Right atrium auricular region (tissue), 2 donors: ENCODE measurements at regions not wholly inside any gene's neighbourhood (a gene's known extent, or its start where the extent isn't known, plus 50 kb on each side); places are given as distances from the start of the nearest gene placed in this dataset.

ENCODE experiments used
- DNase-seq: peaks from one replicate; pipeline ENCODE4 v3.0.0-alpha.2; 2019; ENCODE audit warnings: low spot score
- H3K27ac ChIP-seq, 2 donors: fragments of 200-600 bp; sonication (generic); 1 replicate in 1 of 2; 2 replicates in 1 of 2; pipeline ENCODE4 v1.5.1; 2016 to 2019
- H3K27me3 ChIP-seq, 2 donors: fragments of 200-600 bp; sonication (generic); one replicate each; pipeline versions ENCODE4 v1.5.1 to v1.6.0; 2017 to 2019
- H3K36me3 ChIP-seq: fragments of 200-600 bp; sonication (generic); one replicate; pipeline ENCODE4 v1.5.1; 2016
- H3K4me1 ChIP-seq, 2 donors: fragments of 200-600 bp; sonication (generic); one replicate each; pipeline versions ENCODE4 v1.5.1 to v1.6.0; 2017 to 2019
- H3K4me3 ChIP-seq, 2 donors: fragments of 200-600 bp; sonication (generic); 1 replicate in 1 of 2; 2 replicates in 1 of 2; pipeline ENCODE4 v1.5.1; 2017 to 2019; ENCODE audit warnings: mild to moderate bottlenecking in 1 of 2, moderate library complexity in 1 of 2
- H3K9me3 ChIP-seq, 2 donors: fragments of 200-600 bp; sonication (generic); one replicate each; pipeline ENCODE4 v1.5.1; 2019
- CTCF ChIP-seq, 2 donors: fragments of 200-600 bp; sonication (generic); IDR thresholded peaks; one replicate each; pipeline ENCODE4 v1.5.1; 2019; ENCODE audit warnings: antibody characterized with exemption in 2 of 2

DNA sequence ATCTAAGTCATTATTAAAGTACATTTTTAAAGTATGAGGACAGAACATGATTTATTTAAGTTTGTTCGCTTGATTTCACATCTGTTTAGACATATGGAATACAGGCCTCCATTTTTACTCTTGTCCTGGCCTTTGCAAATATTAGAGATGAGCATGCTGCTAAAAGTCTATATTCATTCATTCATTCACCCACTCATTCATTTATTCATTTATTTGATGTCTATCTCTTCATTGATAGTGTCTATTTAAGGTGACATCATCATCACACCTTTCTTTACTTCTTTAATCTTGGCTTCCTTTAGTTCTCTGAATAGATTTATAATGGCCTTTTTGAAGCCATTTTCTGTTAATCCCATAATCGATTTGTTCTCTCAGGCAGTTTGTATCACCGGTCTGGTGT lies 68.0 kb downstream of the THNSL1 start:
- Histone ChIP-seq H3K4me1 (peaks cover 0 to 18% of the 10 kb centered on the region in 2 donors), H3K36me3 (no peaks in the 10 kb centered on the region), H3K27me3 (no peaks in the 10 kb centered on the region), H3K27ac (no peak overlapping the region), H3K9me3 (no peaks in the 10 kb centered on the region), H3K4me3 (no peak overlapping the region)
- DNase-seq: no peak
- TF ChIP-seq CTCF (IDR thresholded peaks at IDR 0.05): no peak

GRCh38 chr10:25094590-25094989 lies 78.2 kb downstream of the THNSL1 start:
- H3K4me1 ChIP-seq: no peaks in the 10 kb centered on the region
- no peak for TF ChIP-seq CTCF (IDR thresholded peaks at IDR 0.05)
- H3K9me3 ChIP-seq: peaks cover 0 to 27% of the 10 kb centered on the region in 2 donors
- H3K27ac ChIP-seq: no peak overlapping the region
- no peak overlapping the region for H3K4me3 ChIP-seq
- no peaks in the 10 kb centered on the region for H3K27me3 ChIP-seq
- DNase-seq: no peak
- no peaks in the 10 kb centered on the region for H3K36me3 ChIP-seq

DNA sequence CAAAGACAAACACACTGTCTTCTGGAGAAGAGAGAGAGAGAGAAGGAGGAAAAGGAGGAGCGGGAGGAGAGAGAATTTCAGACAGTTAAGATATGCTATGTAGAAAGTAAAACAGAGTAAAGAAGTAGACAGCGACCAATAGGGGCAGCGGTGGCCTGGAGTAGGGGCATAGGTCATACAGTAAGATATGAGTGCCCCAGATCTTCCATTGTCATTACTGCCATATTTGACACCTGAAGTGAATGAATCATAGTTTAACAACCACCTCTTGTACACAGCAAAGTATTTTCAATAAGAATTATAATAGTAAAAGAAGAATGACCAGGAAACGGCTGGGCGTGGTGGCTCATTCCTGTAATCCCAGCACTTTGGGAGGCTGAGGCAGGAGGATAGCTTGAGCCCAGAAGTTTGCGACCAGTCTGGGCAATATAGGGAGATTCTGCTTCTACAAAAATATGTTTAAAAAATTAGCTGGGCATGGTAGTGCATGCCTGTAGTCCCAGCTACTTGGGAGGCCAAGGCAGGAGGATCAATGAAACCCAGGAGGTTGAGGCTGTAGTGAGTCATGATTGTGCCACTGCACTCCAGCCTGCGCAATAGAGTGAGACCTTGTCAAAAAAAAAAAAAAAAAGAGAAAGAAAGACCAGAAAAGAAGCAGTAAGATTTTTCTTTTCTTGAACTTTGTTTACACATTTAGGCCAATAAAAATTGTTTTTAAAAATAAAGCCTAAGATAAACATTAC lies 77.0 kb upstream of the GPR158 start:
- no peak overlapping the region for H3K27ac ChIP-seq
- TF ChIP-seq CTCF (IDR thresholded peaks at IDR 0.05): no peak
- H3K36me3 ChIP-seq: no peaks in the 10 kb centered on the region
- H3K9me3 ChIP-seq: peaks cover 0 to 22% of the 10 kb centered on the region in 2 donors
- H3K4me3 ChIP-seq: no peak overlapping the region
- no peak for DNase-seq
- H3K27me3 ChIP-seq: no peaks in the 10 kb centered on the region
- no peaks in the 10 kb centered on the region for H3K4me1 ChIP-seq

- Histone ChIP-seq H3K9me3 (peaks cover 0 to 1% of the 10 kb centered on the region in 2 donors), H3K36me3 (no peaks in the 10 kb centered on the region), H3K27ac (no peak overlapping the region), H3K4me1 (no peaks in the 10 kb centered on the region), H3K27me3 (no peaks in the 10 kb centered on the region), H3K4me3 (no peak overlapping the region)
- no peak for TF ChIP-seq CTCF (IDR thresholded peaks at IDR 0.05)
- no peak for DNase-seq
Measured at GRCh38 chr10:25100141-25100540, 74.7 kb upstream of the GPR158 start.

DNA sequence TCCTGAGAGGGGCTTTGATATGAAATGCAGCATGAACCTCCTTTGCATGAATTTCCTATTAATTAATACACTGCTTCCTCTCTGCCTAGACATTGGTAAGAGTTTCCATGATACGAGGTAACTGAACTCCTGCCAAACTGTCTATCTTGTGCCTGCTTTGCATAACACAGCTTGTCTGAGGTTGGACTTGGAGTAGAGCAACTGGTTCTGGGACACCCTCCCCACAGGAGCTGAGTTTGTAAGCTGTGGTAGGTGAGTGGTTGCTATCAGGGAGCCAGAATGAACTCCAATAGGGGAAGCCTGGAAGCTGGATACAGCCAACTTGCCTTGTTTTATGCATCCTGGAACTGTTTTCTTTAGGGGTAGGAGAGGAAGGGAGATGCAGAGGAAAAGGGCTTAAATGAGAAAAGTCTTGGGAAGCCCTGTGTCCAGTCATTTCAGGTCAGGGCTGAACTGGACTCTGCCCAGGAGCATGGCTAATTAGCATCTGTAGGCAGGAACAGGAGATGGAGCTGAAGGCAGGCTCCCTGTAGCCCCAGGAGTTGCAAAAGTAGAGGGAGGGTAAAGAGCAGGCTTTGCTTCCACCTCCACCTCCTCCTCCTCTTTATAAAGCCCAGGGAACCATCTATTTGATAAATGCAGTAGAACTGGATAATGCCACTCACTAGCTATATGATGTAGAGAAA lies 73.2 kb upstream of the GPR158 start:
- Histone ChIP-seq H3K4me1 (no peaks in the 10 kb centered on the region), H3K4me3 (no peak overlapping the region), H3K36me3 (no peaks in the 10 kb centered on the region), H3K27me3 (no peaks in the 10 kb centered on the region), H3K27ac (no peak overlapping the region), H3K9me3 (no peaks in the 10 kb centered on the region)
- TF ChIP-seq CTCF (IDR thresholded peaks at IDR 0.05): no peak
- no peak for DNase-seq
